Sigmoid colon (tissue), 6 donors: ENCODE measurements at regions not wholly inside any gene's neighbourhood (a gene's known extent, or its start where the extent isn't known, plus 50 kb on each side); places are given as distances from the start of the nearest gene placed in this dataset.

Experiments used
- DNase-seq: peaks from one replicate; pipeline ENCODE4 v3.0.0-alpha.2; 2019
- H3K27ac ChIP-seq, 4 donors: fragments of 200-600 bp; sonication (generic); one replicate each; pipeline ENCODE4 v1.5.1; 2016 to 2019; ENCODE audit warnings: mild to moderate bottlenecking in 1 of 4
- H3K27me3 ChIP-seq, 3 donors: fragments of 200-600 bp; sonication (generic); one replicate each; pipeline ENCODE4 v1.5.1; 2019; ENCODE audit warnings: mild to moderate bottlenecking in 1 of 3
- H3K36me3 ChIP-seq, 4 donors: fragments of 200-600 bp; sonication (generic); one replicate each; pipeline ENCODE4 v1.5.1; 2016 to 2019
- H3K4me1 ChIP-seq, 4 donors: fragments of 200-600 bp; sonication (generic); one replicate each; pipeline ENCODE4 v1.5.1; 2017 to 2019
- H3K4me3 ChIP-seq, 4 donors: fragments of 200-600 bp; sonication (generic); one replicate each; pipeline ENCODE4 v1.5.1; 2017 to 2019; ENCODE audit warnings: mild to moderate bottlenecking in 2 of 4, moderate library complexity in 1 of 4
- H3K9me3 ChIP-seq, 4 donors: fragments of 200-600 bp in 3 of 4; sonication (generic) in 3 of 4; one replicate each; pipeline versions ENCODE4 v1.5.1 to v1.6.1; 2013 to 2019
- EP300 ChIP-seq, 4 donors: sonication (generic); formaldehyde crosslinking; IDR thresholded peaks; one replicate each; pipeline ENCODE4 v1.6.1; 2017; ENCODE audit warnings: antibody characterized with exemption in 4 of 4
- POLR2A ChIP-seq, 2 donors: fragments of 450-650 bp; IDR thresholded peaks; one replicate each; pipeline ENCODE4 v1.6.1; 2016; ENCODE audit warnings: antibody characterized with exemption in 2 of 2, mild to moderate bottlenecking in 2 of 2, moderate library complexity in 2 of 2
- POLR2AphosphoS5 ChIP-seq, 4 donors: sonication (generic); formaldehyde crosslinking; IDR thresholded peaks; one replicate each; pipeline ENCODE4 v1.6.1; 2017; ENCODE audit warnings: antibody characterized with exemption in 4 of 4
- WGBS, 2 donors: extraction: QIAGEN DNeasy Blood & Tissue Kit; methylation state at CpG; one replicate each; pipeline ENCODE4 v1.1.7; 2013; 5-methylcytosine and 5-hydroxymethylcytosine counted together
- intact Hi-C: fragments of 100-400 bp; cut with DNase I; formaldehyde crosslinking; loops from one replicate; pipeline ENCODE4 v1.15.1; 2023
- TF ChIP-seq, protein P1 (sequence below), 4 experiments: fragments of 450-650 bp in 3 of 4; fragments of 200-600 bp in 1 of 4; IDR thresholded peaks; one replicate each; pipeline ENCODE4 v1.5.1; 2016 to 2019; ENCODE audit warnings: antibody characterized with exemption in 4 of 4, mild to moderate bottlenecking in 3 of 4, moderate library complexity in 2 of 4
- donor health status: healthy with polysubstance abuse.
- donor health status: healthy.

DNA sequence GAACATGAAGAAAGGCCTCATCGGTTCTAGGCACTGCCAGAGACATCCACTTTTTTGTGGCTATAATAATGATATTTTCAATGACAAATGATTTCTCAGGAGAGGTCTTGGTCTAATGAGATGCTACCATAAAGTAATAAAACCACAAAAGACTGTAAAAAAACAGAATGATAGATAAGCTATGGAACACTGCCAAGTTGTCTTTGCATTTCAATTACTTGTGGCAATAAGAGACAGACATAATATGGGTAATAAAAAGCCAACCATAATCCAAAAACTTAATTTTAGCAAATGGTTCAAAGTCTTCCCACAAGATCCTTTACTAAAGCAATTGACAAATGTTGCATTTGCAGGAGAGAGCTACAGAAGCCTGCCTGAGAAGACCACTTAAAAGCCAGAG lies 292.5 kb downstream of the ATPSCKMT start:
- WGBS, 2 donors: 19 to 72% methylated on average over 1 of the region's 1 CpG
- Histone ChIP-seq H3K4me3 (no peak overlapping the region), H3K4me1 (no peaks in the 10 kb centered on the region), H3K27me3 (no peaks in the 10 kb centered on the region), H3K27ac (no peak overlapping the region), H3K36me3 (no peaks in the 10 kb centered on the region), H3K9me3 (no peaks in the 10 kb centered on the region)
- no peak for DNase-seq
- TF ChIP-seq EP300 (IDR thresholded peaks at IDR 0.05) (no peak), POLR2AphosphoS5 (IDR thresholded peaks at IDR 0.05) (no peak), POLR2A (IDR thresholded peaks at IDR 0.05) (no peak)
- TF ChIP-seq, protein P1, sequence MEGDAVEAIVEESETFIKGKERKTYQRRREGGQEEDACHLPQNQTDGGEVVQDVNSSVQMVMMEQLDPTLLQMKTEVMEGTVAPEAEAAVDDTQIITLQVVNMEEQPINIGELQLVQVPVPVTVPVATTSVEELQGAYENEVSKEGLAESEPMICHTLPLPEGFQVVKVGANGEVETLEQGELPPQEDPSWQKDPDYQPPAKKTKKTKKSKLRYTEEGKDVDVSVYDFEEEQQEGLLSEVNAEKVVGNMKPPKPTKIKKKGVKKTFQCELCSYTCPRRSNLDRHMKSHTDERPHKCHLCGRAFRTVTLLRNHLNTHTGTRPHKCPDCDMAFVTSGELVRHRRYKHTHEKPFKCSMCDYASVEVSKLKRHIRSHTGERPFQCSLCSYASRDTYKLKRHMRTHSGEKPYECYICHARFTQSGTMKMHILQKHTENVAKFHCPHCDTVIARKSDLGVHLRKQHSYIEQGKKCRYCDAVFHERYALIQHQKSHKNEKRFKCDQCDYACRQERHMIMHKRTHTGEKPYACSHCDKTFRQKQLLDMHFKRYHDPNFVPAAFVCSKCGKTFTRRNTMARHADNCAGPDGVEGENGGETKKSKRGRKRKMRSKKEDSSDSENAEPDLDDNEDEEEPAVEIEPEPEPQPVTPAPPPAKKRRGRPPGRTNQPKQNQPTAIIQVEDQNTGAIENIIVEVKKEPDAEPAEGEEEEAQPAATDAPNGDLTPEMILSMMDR (IDR thresholded peaks at IDR 0.05): no peak
- intact Hi-C loops: no loop called here

GRCh38 chr5:9956725-9957124 lies 293.0 kb downstream of the ATPSCKMT start:
- Histone ChIP-seq H3K27me3 (no peaks in the 10 kb centered on the region), H3K36me3 (no peaks in the 10 kb centered on the region), H3K4me3 (no peak overlapping the region), H3K27ac (no peak overlapping the region), H3K4me1 (no peaks in the 10 kb centered on the region), H3K9me3 (no peaks in the 10 kb centered on the region)
- intact Hi-C loops: no loop called here
- TF ChIP-seq EP300 (IDR thresholded peaks at IDR 0.05): no peak
- TF ChIP-seq, protein P1 (IDR thresholded peaks at IDR 0.05): no peak
- no peak for TF ChIP-seq POLR2A (IDR thresholded peaks at IDR 0.05)
- TF ChIP-seq POLR2AphosphoS5 (IDR thresholded peaks at IDR 0.05): no peak
- no peak for DNase-seq

DNA sequence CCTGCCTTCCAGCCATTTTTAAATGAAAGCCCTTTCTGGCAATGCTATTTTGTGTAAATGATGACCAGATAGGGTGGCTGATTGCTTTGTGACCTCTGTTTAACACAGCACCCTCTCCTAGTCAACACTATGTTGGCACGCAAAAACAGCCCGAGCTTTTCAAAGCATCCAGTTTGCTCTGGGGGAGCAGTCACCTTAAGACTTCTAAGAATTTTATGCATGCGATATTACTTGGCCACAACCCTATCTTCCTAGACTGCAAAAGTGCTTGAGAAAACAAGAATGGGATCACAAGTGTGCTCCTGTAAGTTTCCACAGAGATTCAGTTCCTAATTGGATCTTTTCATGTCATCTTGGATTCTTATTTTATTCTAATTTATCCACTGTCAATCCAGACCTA lies 294.1 kb downstream of the ATPSCKMT start:
- intact Hi-C loops: no loop called here
- Histone ChIP-seq H3K27me3 (no peaks in the 10 kb centered on the region), H3K9me3 (no peaks in the 10 kb centered on the region), H3K4me1 (no peaks in the 10 kb centered on the region), H3K36me3 (no peaks in the 10 kb centered on the region), H3K4me3 (no peak overlapping the region), H3K27ac (no peak overlapping the region)
- no peak for TF ChIP-seq POLR2AphosphoS5 (IDR thresholded peaks at IDR 0.05)
- TF ChIP-seq, protein P1 (IDR thresholded peaks at IDR 0.05): no peak
- no peak for TF ChIP-seq EP300 (IDR thresholded peaks at IDR 0.05)
- no peak for TF ChIP-seq POLR2A (IDR thresholded peaks at IDR 0.05)
- DNase-seq: no peak
- WGBS, 2 donors: 70 to 92% methylated on average over 3 of the region's 3 CpGs

DNA sequence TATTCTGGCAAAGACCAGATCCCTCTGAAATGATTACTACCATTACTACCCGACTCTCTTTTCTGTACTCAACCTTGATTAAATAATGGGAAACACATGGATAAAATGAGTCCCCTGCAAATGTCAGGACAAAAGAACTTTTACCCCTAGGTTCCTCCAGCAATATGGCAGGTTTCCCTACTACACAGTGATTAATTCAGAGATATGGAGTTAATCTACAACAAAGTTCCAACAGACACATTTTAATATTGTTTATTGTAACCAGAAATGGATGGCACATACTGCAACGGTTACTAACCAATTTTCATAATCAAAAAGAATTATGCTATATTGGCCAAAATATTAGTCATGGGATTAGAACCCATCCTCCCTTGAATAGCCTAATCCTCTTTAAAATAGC lies 294.8 kb downstream of the ATPSCKMT start:
- no peak overlapping the region for H3K27ac ChIP-seq
- H3K27me3 ChIP-seq: no peaks in the 10 kb centered on the region
- no peak for DNase-seq
- intact Hi-C loops: no loop called here
- TF ChIP-seq POLR2AphosphoS5 (IDR thresholded peaks at IDR 0.05): no peak
- no peak for TF ChIP-seq POLR2A (IDR thresholded peaks at IDR 0.05)
- no peak for TF ChIP-seq EP300 (IDR thresholded peaks at IDR 0.05)
- TF ChIP-seq, protein P1 (IDR thresholded peaks at IDR 0.05): no peak
- no peaks in the 10 kb centered on the region for H3K36me3 ChIP-seq
- no peaks in the 10 kb centered on the region for H3K9me3 ChIP-seq
- no peaks in the 10 kb centered on the region for H3K4me1 ChIP-seq
- 29 to 72% methylated on average over 2 of the region's 2 CpGs for WGBS, 2 donors
- no peak overlapping the region for H3K4me3 ChIP-seq

DNA sequence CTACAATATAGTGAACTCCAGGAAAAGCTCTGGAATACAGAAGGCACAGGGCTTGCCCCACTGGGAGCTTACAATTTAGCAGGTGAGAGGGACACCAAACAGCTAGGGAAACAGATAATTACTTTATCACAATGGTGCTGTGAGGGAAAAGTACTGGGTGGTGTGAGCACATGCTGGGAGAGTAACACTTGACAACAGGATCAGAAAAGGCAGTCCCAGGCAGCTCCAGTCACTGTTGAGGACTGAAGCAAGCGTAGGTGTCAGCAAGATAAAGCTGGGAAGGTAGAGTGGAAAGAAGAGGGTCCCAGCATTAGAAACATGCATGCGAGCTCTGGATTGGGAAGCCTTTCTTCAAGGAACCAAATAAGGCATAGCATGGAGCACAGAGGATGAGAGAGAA lies 296.0 kb downstream of the ATPSCKMT start:
- Histone ChIP-seq H3K4me3 (no peak overlapping the region), H3K36me3 (no peaks in the 10 kb centered on the region), H3K27me3 (no peaks in the 10 kb centered on the region), H3K4me1 (no peaks in the 10 kb centered on the region), H3K9me3 (no peaks in the 10 kb centered on the region), H3K27ac (no peak overlapping the region)
- no peak for TF ChIP-seq POLR2A (IDR thresholded peaks at IDR 0.05)
- TF ChIP-seq POLR2AphosphoS5 (IDR thresholded peaks at IDR 0.05): no peak
- TF ChIP-seq, protein P1 (IDR thresholded peaks at IDR 0.05): no peak
- TF ChIP-seq EP300 (IDR thresholded peaks at IDR 0.05): no peak
- 73 to 87% methylated on average over 2 of the region's 2 CpGs for WGBS, 2 donors
- intact Hi-C loops: no loop called here
- no peak for DNase-seq
